Pancreas (tissue), 10 donors: ENCODE measurements at regions not wholly inside any gene's neighbourhood (a gene's known extent, or its start where the extent isn't known, plus 50 kb on each side); places are given as distances from the start of the nearest gene placed in this dataset.

Experiments
- ATAC-seq, 4 donors: fragments of 200-7000 bp; cut with Tn5 transposase; one replicate each; pipeline versions ENCODE4 v1.8.0 to v1.9.1; 2020; ENCODE audit warnings: mild to moderate bottlenecking in 4 of 4, moderate library complexity in 4 of 4
- DNase-seq, 6 donors: peaks; one replicate each; pipeline ENCODE4 v3.0.0-alpha.2; 2020
- FAIRE-seq: peaks from 2 replicates; lab custom pipeline; 2012; peaks lifted over from hg19 to GRCh38; lab: Jason Lieb, UNC
- H3K27ac ChIP-seq, 4 donors: fragments of 200-600 bp; sonication (generic); 1 replicate in 3 of 4; 2 replicates in 1 of 4; pipeline versions ENCODE4 v1.5.0 to v1.8.0; 2020
- H3K27me3 ChIP-seq, 4 donors: fragments of 200-600 bp; one replicate each; pipeline ENCODE4 v1.8.0; 2021
- H3K36me3 ChIP-seq, 3 donors: fragments of 200-600 bp; sonication (generic) in 1 of 3; one replicate each; pipeline versions ENCODE4 v1.5.0 to v1.8.0; 2020 to 2021
- H3K4me1 ChIP-seq, 3 donors: fragments of 200-600 bp; one replicate each; pipeline ENCODE4 v1.8.0; 2021
- H3K4me3 ChIP-seq, 4 donors: fragments of 200-600 bp; sonication (generic) in 2 of 4; one replicate each; pipeline versions ENCODE4 v1.5.0 to v1.8.0; 2020 to 2021
- H3K9me3 ChIP-seq, 4 donors: fragments of 200-600 bp; one replicate each; pipeline ENCODE4 v1.8.0; 2021
- WGBS, 2 donors: extraction: QIAGEN DNeasy Blood & Tissue Kit; methylation state at CpG; one replicate each; pipeline ENCODE4 v1.1.7; 2013; 5-methylcytosine and 5-hydroxymethylcytosine counted together
- intact Hi-C, 3 donors: fragments of 100-400 bp; cut with DNase I; formaldehyde crosslinking; loops; one replicate each; pipeline versions ENCODE4 v1.11.1 to v1.14.2; 2022
- TF ChIP-seq, protein P1 (sequence below), 4 donors: fragments of 200-600 bp; sonication (generic) in 3 of 4; IDR thresholded peaks; one replicate each; pipeline versions ENCODE4 v1.5.0 to v1.8.0; 2021; ENCODE audit warnings: antibody characterized with exemption in 4 of 4
- donor health status: healthy with polysubstance abuse.
- donor health status: DM: no; HTN: no; CAD: no; lungs with moderate emphysema.
- donor health status: DM: no; HTN: no; CAD: no.
- donor health status: control.
- donor health status: control.
- donor health status: Bipolar disorder and iron deficiency.
- donor health status: DM: yes; HTN: yes; CAD: no.
- donor health status: DM: no; HTN: no; CAD: no.
- donor health status: DM: no; HTN: no; CAD: no.
- donor health status: DM: yes; HTN: yes; CAD: no.

DNA sequence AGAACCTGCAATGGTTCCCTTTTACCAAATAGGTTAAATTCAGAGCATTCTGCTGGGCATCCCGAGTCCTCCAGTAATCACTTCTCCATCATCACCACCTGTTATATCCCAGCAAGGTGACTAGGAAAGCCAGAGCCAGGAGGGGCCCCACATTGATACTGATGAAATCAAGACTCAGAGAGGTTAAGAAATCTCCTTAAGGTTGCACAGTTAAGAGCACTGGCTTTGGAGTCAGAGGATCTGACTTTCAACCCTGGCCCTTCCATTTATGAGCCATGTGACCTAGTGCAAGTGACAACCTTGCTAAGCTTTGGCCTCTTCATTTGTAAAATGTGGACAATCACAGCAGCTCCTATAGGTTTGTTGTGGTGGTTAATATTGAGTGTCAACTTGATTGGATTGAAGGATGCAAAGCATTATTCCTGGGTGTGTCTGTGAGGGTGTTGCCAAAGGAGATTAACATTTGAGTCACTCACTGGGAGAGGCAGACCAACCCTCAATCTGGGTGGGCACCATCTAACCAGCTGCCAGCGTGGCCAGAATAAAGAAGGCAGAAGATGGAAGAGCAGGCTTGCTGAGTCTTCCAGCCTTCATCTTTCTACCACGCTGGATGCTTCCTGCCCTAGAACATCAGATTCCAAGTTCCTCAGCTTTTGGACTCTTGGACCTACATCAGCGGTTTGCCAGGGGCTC is 194.2 kb upstream of the ASIC2 start:
- H3K9me3 ChIP-seq = no peaks in the 10 kb centered on the region
- TF ChIP-seq, protein P1, sequence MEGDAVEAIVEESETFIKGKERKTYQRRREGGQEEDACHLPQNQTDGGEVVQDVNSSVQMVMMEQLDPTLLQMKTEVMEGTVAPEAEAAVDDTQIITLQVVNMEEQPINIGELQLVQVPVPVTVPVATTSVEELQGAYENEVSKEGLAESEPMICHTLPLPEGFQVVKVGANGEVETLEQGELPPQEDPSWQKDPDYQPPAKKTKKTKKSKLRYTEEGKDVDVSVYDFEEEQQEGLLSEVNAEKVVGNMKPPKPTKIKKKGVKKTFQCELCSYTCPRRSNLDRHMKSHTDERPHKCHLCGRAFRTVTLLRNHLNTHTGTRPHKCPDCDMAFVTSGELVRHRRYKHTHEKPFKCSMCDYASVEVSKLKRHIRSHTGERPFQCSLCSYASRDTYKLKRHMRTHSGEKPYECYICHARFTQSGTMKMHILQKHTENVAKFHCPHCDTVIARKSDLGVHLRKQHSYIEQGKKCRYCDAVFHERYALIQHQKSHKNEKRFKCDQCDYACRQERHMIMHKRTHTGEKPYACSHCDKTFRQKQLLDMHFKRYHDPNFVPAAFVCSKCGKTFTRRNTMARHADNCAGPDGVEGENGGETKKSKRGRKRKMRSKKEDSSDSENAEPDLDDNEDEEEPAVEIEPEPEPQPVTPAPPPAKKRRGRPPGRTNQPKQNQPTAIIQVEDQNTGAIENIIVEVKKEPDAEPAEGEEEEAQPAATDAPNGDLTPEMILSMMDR (IDR thresholded peaks at IDR 0.05) = no peak
- WGBS, 2 donors = 42 to 53% methylated on average over 4 of the region's 4 CpGs
- H3K4me1 ChIP-seq = no peaks in the 10 kb centered on the region
- H3K27ac ChIP-seq = no peak overlapping the region
- intact Hi-C loops = no loop called here
- no peaks in the 10 kb centered on the region for H3K27me3 ChIP-seq
- FAIRE-seq = no peak
- no peak for ATAC-seq
- DNase-seq = no peak
- H3K36me3 ChIP-seq = no peaks in the 10 kb centered on the region
- no peak overlapping the region for H3K4me3 ChIP-seq

DNA sequence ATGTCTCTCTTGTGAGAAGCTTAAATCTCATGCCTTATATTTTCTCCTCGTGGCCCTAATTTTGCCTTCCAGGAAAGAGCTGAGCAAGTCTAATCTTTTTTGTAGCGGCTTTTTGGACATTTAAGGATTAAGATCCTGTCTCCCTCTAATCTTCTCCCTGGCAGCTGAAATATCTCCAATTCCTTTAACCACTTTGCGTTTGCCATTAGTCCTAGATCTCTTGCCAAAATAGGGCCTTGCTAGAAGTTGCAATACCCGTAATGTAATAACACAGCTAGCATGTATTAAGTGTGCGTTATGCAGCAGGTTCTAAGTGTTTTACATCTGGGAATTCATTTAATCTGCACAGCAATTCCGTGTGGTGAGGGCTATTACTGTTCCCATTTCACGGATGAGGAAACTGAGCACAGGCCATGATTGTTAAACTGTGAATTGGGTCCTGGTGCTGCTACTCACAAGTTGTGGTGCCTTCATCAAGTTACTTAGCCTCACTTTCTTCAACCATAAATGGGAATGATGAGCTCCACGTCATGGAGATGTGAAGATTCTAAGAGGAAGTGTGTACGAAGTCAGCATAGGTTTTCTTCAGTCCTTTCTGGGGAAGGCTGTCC is 198.9 kb upstream of the ASIC2 start:
- H3K9me3 ChIP-seq = no peaks in the 10 kb centered on the region
- no peaks in the 10 kb centered on the region for H3K36me3 ChIP-seq
- FAIRE-seq (no peak), ATAC-seq (no peak), DNase-seq (no peak)
- WGBS, 2 donors = 69 to 77% methylated on average over 9 of the region's 9 CpGs
- intact Hi-C loops = no loop called here
- no peak overlapping the region for H3K4me3 ChIP-seq
- no peaks in the 10 kb centered on the region for H3K4me1 ChIP-seq
- no peak overlapping the region for H3K27ac ChIP-seq
- TF ChIP-seq, protein P1 (IDR thresholded peaks at IDR 0.05) = no peak
- peaks cover 0 to 4% (median 0%) of the 10 kb centered on the region in 4 donors for H3K27me3 ChIP-seq

DNA sequence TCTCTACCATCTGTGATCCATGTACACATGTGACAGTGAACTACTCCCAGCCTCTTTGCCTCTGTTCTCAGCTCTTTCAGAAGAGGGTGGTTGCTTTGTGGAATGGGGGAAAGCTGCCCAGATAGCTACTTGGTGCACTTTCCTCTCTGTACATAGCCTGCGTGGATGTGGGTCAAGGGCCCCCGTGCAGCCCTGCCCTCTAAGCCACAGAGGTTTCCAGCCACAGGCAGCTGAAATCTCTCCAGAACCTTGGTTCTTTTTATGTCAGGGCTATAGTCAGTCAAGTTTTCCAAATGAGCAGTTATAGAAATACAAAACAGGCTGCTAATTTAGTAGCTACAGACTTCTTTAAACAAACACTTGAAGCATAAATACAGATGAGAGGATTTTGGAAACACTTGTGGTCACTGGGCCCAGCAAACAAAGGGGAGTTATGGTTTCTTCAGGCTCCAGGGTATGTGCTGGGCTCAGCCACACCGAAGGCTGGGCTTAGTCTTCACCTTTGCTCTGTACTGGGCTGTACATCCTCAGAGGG is 199.7 kb upstream of the ASIC2 start:
- DNase-seq (no peak), ATAC-seq (no peak), FAIRE-seq (no peak)
- TF ChIP-seq, protein P1 (IDR thresholded peaks at IDR 0.05) = no peak
- intact Hi-C loops = no loop called here
- H3K27ac ChIP-seq = no peak overlapping the region
- no peaks in the 10 kb centered on the region for H3K4me1 ChIP-seq
- 61 to 62% methylated on average over 3 of the region's 3 CpGs for WGBS, 2 donors
- H3K36me3 ChIP-seq = no peaks in the 10 kb centered on the region
- H3K9me3 ChIP-seq = no peaks in the 10 kb centered on the region
- peaks cover 0 to 4% (median 0%) of the 10 kb centered on the region in 4 donors for H3K27me3 ChIP-seq
- H3K4me3 ChIP-seq = no peak overlapping the region

DNA sequence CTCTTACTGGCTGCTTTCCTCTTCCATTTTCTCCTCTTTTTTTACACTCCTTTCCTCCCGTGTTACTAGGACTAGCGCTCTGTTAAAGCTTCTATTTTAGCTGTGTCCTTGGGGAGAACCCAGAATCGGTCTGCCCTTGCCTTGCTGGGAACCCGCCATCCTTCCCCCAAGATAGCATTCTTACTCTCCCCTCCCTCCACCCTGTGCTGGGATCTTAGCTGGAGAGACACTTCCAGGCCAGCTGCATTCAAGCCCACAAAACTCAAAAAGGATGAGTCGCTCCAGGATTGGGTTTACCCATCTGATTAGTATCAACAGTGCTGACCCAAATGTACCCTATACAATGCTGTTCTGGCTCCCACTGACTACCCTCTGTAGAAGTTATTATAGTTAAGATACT is 200.5 kb upstream of the ASIC2 start:
- TF ChIP-seq, protein P1 (IDR thresholded peaks at IDR 0.05) = no peak
- DNase-seq = no peak
- FAIRE-seq = no peak
- Histone ChIP-seq H3K36me3 (no peaks in the 10 kb centered on the region), H3K4me1 (no peaks in the 10 kb centered on the region), H3K9me3 (no peaks in the 10 kb centered on the region), H3K27me3 (peaks cover 0 to 4% (median 0%) of the 10 kb centered on the region in 4 donors), H3K4me3 (no peak overlapping the region), H3K27ac (no peak overlapping the region)
- 55% methylated on average over 5 of the region's 5 CpGs for WGBS, 2 donors
- ATAC-seq = no peak
- intact Hi-C loops = no loop called here

DNA sequence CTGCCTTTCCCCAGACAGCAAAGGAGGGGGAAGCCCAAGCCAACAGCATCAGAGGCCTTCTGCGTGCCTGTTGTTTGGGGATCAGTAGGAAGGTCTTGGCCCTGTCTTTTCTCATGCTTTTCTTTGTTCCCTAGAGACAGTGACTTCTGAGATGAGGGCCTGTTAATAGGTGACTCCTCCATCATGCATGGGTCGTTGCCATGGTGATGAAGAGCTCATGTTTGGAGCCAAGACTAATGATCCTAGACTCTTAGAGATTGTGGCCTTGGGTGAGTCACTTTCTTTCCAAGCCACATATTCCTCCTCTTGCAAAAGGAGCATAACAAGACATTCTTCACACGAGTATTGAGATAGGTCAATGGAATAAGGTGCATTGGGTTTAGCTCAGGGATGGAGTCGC is 201.1 kb upstream of the ASIC2 start:
- Histone ChIP-seq H3K27me3 (peaks cover 0 to 4% (median 0%) of the 10 kb centered on the region in 4 donors), H3K4me3 (no peak overlapping the region), H3K36me3 (no peaks in the 10 kb centered on the region), H3K27ac (no peak overlapping the region), H3K9me3 (no peaks in the 10 kb centered on the region), H3K4me1 (no peaks in the 10 kb centered on the region)
- no peak for DNase-seq
- no peak for ATAC-seq
- intact Hi-C loops = no loop called here
- TF ChIP-seq, protein P1 (IDR thresholded peaks at IDR 0.05) = no peak
- WGBS, 2 donors = 58 to 60% methylated on average over 4 of the region's 4 CpGs
- no peak for FAIRE-seq
